HCT116 (cell line): ENCODE measurements at regions not wholly inside any gene's neighbourhood (a gene's known extent, or its start where the extent isn't known, plus 50 kb on each side); places are given as distances from the start of the nearest gene placed in this dataset.

Experiments
- ATAC-seq: fragments of 200-7000 bp; cut with Tn5 transposase; 2 replicates; pipeline ENCODE4 v1.9.1; 2020; ENCODE audit warnings: mild to moderate bottlenecking, moderate library complexity
- BruUV-seq: library from RNA; stranded (reverse); fragments of 400-500 nt; replicated peaks from 2 replicates; lab custom pipeline; 2021; lab: Mats Ljungman, UMichigan
- CTCF ChIA-PET: fragments of 300-600 bp; sonication (Branson Sonifier 250); formaldehyde crosslinking; loops from one replicate; lab custom pipeline; 2021; ENCODE audit warnings: antibody characterized with exemption; lab: Charles Lee
- POLR2A ChIA-PET: fragments of 300-600, 350-600 bp; sonication (Branson Sonifier 250); formaldehyde crosslinking; loops from one replicate; lab custom pipeline; 2021; ENCODE audit warnings: antibody characterized with exemption; lab: Charles Lee
- RAD21 ChIA-PET, 2 experiments: fragments of 300-600 bp; sonication (Branson Sonifier 250); formaldehyde crosslinking; loops; one replicate each; lab custom pipeline; 2023; ENCODE audit warnings: low total read pairs in 2 of 2; ENCODE audit not compliant: uncharacterized antibody in 2 of 2, unreplicated experiment in 2 of 2, low non-redundant PET in 1 of 2; lab: Charles Lee
- DNase-seq: peaks from one replicate; pipeline ENCODE4 v3.0.0-alpha.2; 2010; ENCODE audit warnings: low read depth, low spot score
- H2AFZ ChIP-seq: fragments of 200-600 bp; shearing (Covaris generic), sonication (generic); 2 replicates; pipeline ENCODE4 v1.6.1; 2017; ENCODE audit warnings: low read depth, mixed run types, mixed read lengths, antibody characterized with exemption, low read length; ENCODE audit not compliant: poor library complexity, severe bottlenecking
- H3K27ac ChIP-seq: 2 replicates; pipeline ENCODE4 v1.5.1; 2012; ENCODE audit warnings: low read depth, low read length
- H3K27me3 ChIP-seq: fragments of 200-600 bp; sonication (generic); 2 replicates; pipeline ENCODE4 v1.6.1; 2016; ENCODE audit warnings: mixed run types, low read length, mixed read lengths; ENCODE audit not compliant: insufficient read depth
- H3K36me3 ChIP-seq, 2 experiments: fragments of 200-500 bp in 1 of 2; fragments of 200-600 bp in 1 of 2; sonication (Bioruptor generic) in 1 of 2; sonication (generic) in 1 of 2; 2 replicates each; pipeline versions ENCODE4 v1.5.1 to v1.6.1; 2014 to 2016; ENCODE audit warnings: low read length in 2 of 2, inconsistent platforms in 1 of 2, mixed read lengths in 1 of 2, mixed run types in 1 of 2; ENCODE audit not compliant: insufficient read depth in 2 of 2, control insufficient read depth in 1 of 2
- H3K4me1 ChIP-seq, 2 experiments: fragments of 200-600 bp in 1 of 2; sonication (generic) in 1 of 2; 2 replicates each; pipeline versions ENCODE4 v1.5.1 to v1.6.1; 2012 to 2017; ENCODE audit warnings: low read length in 2 of 2, inconsistent platforms in 1 of 2, mild to moderate bottlenecking in 1 of 2, mixed read lengths in 1 of 2, mixed run types in 1 of 2, moderate library complexity in 1 of 2; ENCODE audit not compliant: insufficient read depth in 2 of 2, control insufficient read depth in 1 of 2
- H3K4me2 ChIP-seq: fragments of 200-600 bp; sonication (generic); 2 replicates; pipeline ENCODE4 v1.6.1; 2017; ENCODE audit warnings: mixed run types, low read length, mixed read lengths
- H3K4me3 ChIP-seq, 2 experiments: fragments of 200-600 bp in 1 of 2; sonication (generic) in 1 of 2; replicated peaks in 1 of 2; 2 replicates each; pipeline ENCODE4 v1.5.1; 2011 to 2016; ENCODE audit warnings: low read length in 2 of 2, control low read depth in 1 of 2, low read depth in 1 of 2, mild to moderate bottlenecking in 1 of 2, mixed read lengths in 1 of 2, mixed run types in 1 of 2
- H3K79me2 ChIP-seq: fragments of 200-600 bp; sonication (generic); 2 replicates; pipeline ENCODE4 v1.6.1; 2017; ENCODE audit warnings: mild to moderate bottlenecking, mixed run types, low read length, moderate library complexity, mixed read lengths; ENCODE audit not compliant: insufficient read depth
- H3K9ac ChIP-seq: fragments of 200-600 bp; sonication (generic); 2 replicates; pipeline ENCODE4 v1.6.1; 2016; ENCODE audit warnings: low read length, mixed read lengths
- H3K9me2 ChIP-seq: fragments of 200-600 bp; sonication (generic), shearing (Covaris generic); 2 replicates; pipeline ENCODE4 v1.6.1; 2017; ENCODE audit warnings: mixed run types, mild to moderate bottlenecking, moderate library complexity; ENCODE audit not compliant: insufficient read depth
- H3K9me3 ChIP-seq, 2 experiments: fragments of 200-500 bp in 1 of 2; fragments of 200-600 bp in 1 of 2; sonication (Bioruptor generic) in 1 of 2; sonication (generic) in 1 of 2; 2 replicates each; pipeline ENCODE4 v1.6.1; 2014 to 2017; ENCODE audit warnings: low read length in 2 of 2, mixed read lengths in 2 of 2, inconsistent platforms in 1 of 2, low read depth in 1 of 2, mild to moderate bottlenecking in 1 of 2, mixed run types in 1 of 2, moderate library complexity in 1 of 2; ENCODE audit not compliant: control insufficient read depth in 1 of 2, insufficient read depth in 1 of 2
- H4K20me1 ChIP-seq: fragments of 200-600 bp; sonication (generic), shearing (Covaris generic); 2 replicates; pipeline ENCODE4 v1.6.1; 2017; ENCODE audit warnings: mixed run types, mild to moderate bottlenecking, moderate library complexity; ENCODE audit not compliant: insufficient read depth
- EGR1 ChIP-seq: IDR thresholded peaks from 2 replicates; pipeline ENCODE4 v1.6.1; 2012; ENCODE audit warnings: low read depth
- ELF1 ChIP-seq: IDR thresholded peaks from 2 replicates; pipeline ENCODE4 v1.6.1; 2012; ENCODE audit warnings: low read depth, borderline replicate concordance
- EZH2 ChIP-seq: fragments of 200-600 bp; sonication (generic); IDR thresholded peaks from 2 replicates; pipeline ENCODE4 v1.6.1; 2017; ENCODE audit warnings: antibody characterized with exemption, mixed run types
- EZH2phosphoT487 ChIP-seq: fragments of 200-600 bp; IDR thresholded peaks from 2 replicates; pipeline ENCODE4 v1.6.1; 2018; ENCODE audit warnings: antibody characterized with exemption, borderline replicate concordance
- FOSL1 ChIP-seq: IDR thresholded peaks from 2 replicates; pipeline ENCODE4 v1.6.1; 2012; ENCODE audit warnings: low read depth
- JUND ChIP-seq: IDR thresholded peaks from 2 replicates; pipeline ENCODE4 v1.6.1; 2012
- POLR2A ChIP-seq: IDR thresholded peaks from 2 replicates; pipeline ENCODE4 v1.7.0; 2011; ENCODE audit warnings: borderline replicate concordance; ENCODE audit not compliant: insufficient read depth, insufficient read length; ENCODE audit errors: extremely low read depth
- POLR2AphosphoS5 ChIP-seq: IDR thresholded peaks from 2 replicates; pipeline ENCODE4 v1.6.1; 2011; ENCODE audit warnings: mild to moderate bottlenecking, low read depth, low read length, moderate library complexity
- RAD21 ChIP-seq: IDR thresholded peaks from 2 replicates; pipeline ENCODE4 v1.6.1; 2012; ENCODE audit warnings: low read depth, mild to moderate bottlenecking
- SIN3A ChIP-seq: IDR thresholded peaks from 2 replicates; pipeline ENCODE4 v1.6.1; 2012; ENCODE audit warnings: low read depth
- SP1 ChIP-seq: IDR thresholded peaks from 2 replicates; pipeline ENCODE4 v1.6.1; 2012; ENCODE audit warnings: low read depth
- SRF ChIP-seq: IDR thresholded peaks from 2 replicates; pipeline ENCODE4 v1.6.1; 2012; ENCODE audit warnings: low read depth
- YY1 ChIP-seq: IDR thresholded peaks from 2 replicates; pipeline ENCODE4 v1.6.1; 2011; ENCODE audit warnings: low read length, low read depth, moderate library complexity, mild to moderate bottlenecking; ENCODE audit not compliant: insufficient replicate concordance; ENCODE audit errors: extremely low read depth
- ZFX ChIP-seq: fragments of 450-650 bp; IDR thresholded peaks from 2 replicates; pipeline ENCODE4 v1.6.1; 2017
- ZNF274 ChIP-seq: fragments of 200-500 bp; sonication (Bioruptor generic); IDR thresholded peaks from 2 replicates; pipeline ENCODE4 v1.6.1; 2014; ENCODE audit warnings: mild to moderate bottlenecking, low read depth, low read length, inconsistent platforms
- intact Hi-C: fragments of 100-400 bp; cut with micrococcal nuclease; formaldehyde crosslinking; loops from 2 replicates; pipeline ENCODE4 v1.10.0; 2022
- TF ChIP-seq, protein P1 (sequence below): IDR thresholded peaks from 2 replicates; pipeline ENCODE4 v1.6.1; 2011; ENCODE audit warnings: mild to moderate bottlenecking, low read length, moderate library complexity; ENCODE audit not compliant: insufficient replicate concordance; ENCODE audit errors: extremely low read depth

DNA sequence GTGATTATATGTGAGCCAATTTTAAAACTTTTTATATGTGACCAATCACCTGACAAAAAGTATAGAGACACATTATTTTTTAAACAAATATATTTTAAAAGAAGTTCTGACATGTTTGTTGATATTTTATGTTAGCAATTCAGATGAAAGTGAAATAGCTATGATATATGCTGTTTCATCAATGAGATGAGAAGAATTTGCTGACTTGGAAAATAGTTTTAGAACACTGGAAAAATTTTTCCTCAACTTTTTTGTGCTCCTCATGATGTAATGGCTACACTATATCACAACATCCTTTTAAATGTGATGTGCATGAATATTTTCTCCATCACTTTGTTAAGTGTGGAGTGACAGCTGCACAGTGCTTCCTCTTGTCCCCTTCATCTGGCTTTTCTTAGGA lies 434.0 kb downstream of the PLCL1 start:
- H3K4me3 ChIP-seq: no peak overlapping the region
- TF ChIP-seq EZH2phosphoT487 (no peak), POLR2AphosphoS5 (no peak), SIN3A (no peak), POLR2A (no peak), ZNF274 (no peak), FOSL1 (no peak), ZFX (no peak), YY1 (no peak), ELF1 (no peak), SRF (no peak), EGR1 (no peak), SP1 (no peak), JUND (no peak), RAD21 (no peak), EZH2 (no peak)
- TF ChIP-seq, protein P1, sequence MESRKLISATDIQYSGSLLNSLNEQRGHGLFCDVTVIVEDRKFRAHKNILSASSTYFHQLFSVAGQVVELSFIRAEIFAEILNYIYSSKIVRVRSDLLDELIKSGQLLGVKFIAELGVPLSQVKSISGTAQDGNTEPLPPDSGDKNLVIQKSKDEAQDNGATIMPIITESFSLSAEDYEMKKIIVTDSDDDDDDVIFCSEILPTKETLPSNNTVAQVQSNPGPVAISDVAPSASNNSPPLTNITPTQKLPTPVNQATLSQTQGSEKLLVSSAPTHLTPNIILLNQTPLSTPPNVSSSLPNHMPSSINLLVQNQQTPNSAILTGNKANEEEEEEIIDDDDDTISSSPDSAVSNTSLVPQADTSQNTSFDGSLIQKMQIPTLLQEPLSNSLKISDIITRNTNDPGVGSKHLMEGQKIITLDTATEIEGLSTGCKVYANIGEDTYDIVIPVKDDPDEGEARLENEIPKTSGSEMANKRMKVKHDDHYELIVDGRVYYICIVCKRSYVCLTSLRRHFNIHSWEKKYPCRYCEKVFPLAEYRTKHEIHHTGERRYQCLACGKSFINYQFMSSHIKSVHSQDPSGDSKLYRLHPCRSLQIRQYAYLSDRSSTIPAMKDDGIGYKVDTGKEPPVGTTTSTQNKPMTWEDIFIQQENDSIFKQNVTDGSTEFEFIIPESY: no peak
- no peak overlapping the region for H2AFZ ChIP-seq
- no peaks in the 10 kb centered on the region for H3K9me2 ChIP-seq
- H3K36me3 ChIP-seq: no peaks in the 10 kb centered on the region
- RAD21 ChIA-PET: no interaction called here
- H3K79me2 ChIP-seq: no peaks in the 10 kb centered on the region
- H3K9me3 ChIP-seq: no peaks in the 10 kb centered on the region
- CTCF ChIA-PET: no interaction called here
- no peaks in the 10 kb centered on the region for H3K4me1 ChIP-seq
- H3K27ac ChIP-seq: no peak overlapping the region
- no peaks in the 10 kb centered on the region for H4K20me1 ChIP-seq
- ATAC-seq (no peak), DNase-seq (no peak)
- POLR2A ChIA-PET: no interaction called here
- no peak overlapping the region for H3K9ac ChIP-seq
- peaks cover 24% of the 10 kb centered on the region; the same call in 1 of the 2 replicates for H3K27me3 ChIP-seq
- no peak overlapping the region for H3K4me2 ChIP-seq
- intact Hi-C loops: no loop called here
- no TSS peak for BruUV-seq
